ENCODE measurements at regions not wholly inside any gene's neighbourhood (a gene's known extent, or its start where the extent isn't known, plus 50 kb on each side); places are given as distances from the start of the nearest gene placed in this dataset.
"Not testable (repeated sequence)": the region's sequence is repeated elsewhere in the genome, so short reads cannot be mapped to it uniquely, and the experiment has no call there.

DNA sequence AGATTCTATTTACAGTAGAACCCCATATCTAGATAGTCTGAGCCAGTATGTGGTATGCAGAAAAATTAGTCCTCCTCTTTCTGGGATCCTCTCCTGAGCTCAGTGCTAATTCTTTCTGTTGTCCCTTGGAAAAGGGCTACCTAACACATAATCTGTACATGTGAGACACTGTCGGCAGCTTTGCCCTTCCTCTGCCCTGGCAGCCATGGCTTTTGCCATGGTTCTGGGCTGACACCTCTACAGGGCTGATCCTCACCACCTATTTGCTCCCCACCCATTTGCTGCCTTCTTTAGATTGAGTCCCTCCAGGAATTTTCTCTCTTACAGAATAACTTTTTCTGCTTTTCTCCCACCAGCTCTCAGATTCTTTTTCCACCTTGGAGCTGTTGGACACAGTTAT is 64.7 kb upstream of the MAP9 start:
- POLR2A ChIA-PET, result interaction anchor here (0.7 kb wide), 1 partner anchor 782 kb away, joined by 7 read pairs; no protein-coding TSS in a partner anchor
- Histone ChIP-seq H3K9me3 (ENCODE audit: control insufficient read depth, insufficient read depth, low read depth, low read length) (no peaks in the 10 kb centered on the region), H3K4me1 (ENCODE audit: control insufficient read depth, insufficient read depth, low read length) (no peaks in the 10 kb centered on the region), H3K36me3 (ENCODE audit: control insufficient read depth in 2 of 2, insufficient read depth in 1 of 2, low read length in 2 of 2) (no peaks in the 10 kb centered on the region), H3K27ac (ENCODE audit: extremely low read depth, low read depth, low read length) (no peak overlapping the region), H3K4me3 (ENCODE audit: low read depth, low read length) (no peak overlapping the region)
- TF ChIP-seq ZNF391 (tag by site-specific recombination; IDR thresholded peaks at IDR 0.05; ENCODE audit: borderline replicate concordance, low read depth) (no peak), ZNF560 (tag by site-specific recombination; IDR thresholded peaks at IDR 0.05; ENCODE audit: borderline replicate concordance) (no peak), SP3 (tag by site-specific recombination; IDR thresholded peaks at IDR 0.05) (no peak), GFI1B (tag by site-specific recombination; IDR thresholded peaks at IDR 0.05) (no peak), ZNF626 (tag by site-specific recombination; IDR thresholded peaks at IDR 0.05) (no peak), ZNF610 (tag by site-specific recombination; IDR thresholded peaks at IDR 0.05; ENCODE audit: borderline replicate concordance) (no peak), SCRT1 (tag by site-specific recombination; IDR thresholded peaks at IDR 0.05; ENCODE audit: borderline replicate concordance) (no peak), ZNF514 (tag by site-specific recombination; IDR thresholded peaks at IDR 0.05) (no peak), RBAK (tag by site-specific recombination; IDR thresholded peaks at IDR 0.05) (no peak), AEBP2 (tag by site-specific recombination; IDR thresholded peaks at IDR 0.05; ENCODE audit: borderline replicate concordance) (no peak)
- TF ChIP-seq, protein P1, sequence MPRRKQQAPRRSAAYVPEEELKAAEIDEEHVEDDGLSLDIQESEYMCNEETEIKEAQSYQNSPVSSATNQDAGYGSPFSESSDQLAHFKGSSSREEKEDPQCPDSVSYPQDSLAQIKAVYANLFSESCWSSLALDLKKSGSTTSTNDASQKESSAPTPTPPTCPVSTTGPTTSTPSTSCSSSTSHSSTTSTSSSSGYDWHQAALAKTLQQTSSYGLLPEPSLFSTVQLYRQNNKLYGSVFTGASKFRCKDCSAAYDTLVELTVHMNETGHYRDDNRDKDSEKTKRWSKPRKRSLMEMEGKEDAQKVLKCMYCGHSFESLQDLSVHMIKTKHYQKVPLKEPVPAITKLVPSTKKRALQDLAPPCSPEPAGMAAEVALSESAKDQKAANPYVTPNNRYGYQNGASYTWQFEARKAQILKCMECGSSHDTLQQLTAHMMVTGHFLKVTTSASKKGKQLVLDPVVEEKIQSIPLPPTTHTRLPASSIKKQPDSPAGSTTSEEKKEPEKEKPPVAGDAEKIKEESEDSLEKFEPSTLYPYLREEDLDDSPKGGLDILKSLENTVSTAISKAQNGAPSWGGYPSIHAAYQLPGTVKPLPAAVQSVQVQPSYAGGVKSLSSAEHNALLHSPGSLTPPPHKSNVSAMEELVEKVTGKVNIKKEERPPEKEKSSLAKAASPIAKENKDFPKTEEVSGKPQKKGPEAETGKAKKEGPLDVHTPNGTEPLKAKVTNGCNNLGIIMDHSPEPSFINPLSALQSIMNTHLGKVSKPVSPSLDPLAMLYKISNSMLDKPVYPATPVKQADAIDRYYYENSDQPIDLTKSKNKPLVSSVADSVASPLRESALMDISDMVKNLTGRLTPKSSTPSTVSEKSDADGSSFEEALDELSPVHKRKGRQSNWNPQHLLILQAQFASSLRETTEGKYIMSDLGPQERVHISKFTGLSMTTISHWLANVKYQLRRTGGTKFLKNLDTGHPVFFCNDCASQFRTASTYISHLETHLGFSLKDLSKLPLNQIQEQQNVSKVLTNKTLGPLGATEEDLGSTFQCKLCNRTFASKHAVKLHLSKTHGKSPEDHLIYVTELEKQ (tag by site-specific recombination; IDR thresholded peaks at IDR 0.05; ENCODE audit: borderline replicate concordance), result no peak
- TF ChIP-seq, protein P2, sequence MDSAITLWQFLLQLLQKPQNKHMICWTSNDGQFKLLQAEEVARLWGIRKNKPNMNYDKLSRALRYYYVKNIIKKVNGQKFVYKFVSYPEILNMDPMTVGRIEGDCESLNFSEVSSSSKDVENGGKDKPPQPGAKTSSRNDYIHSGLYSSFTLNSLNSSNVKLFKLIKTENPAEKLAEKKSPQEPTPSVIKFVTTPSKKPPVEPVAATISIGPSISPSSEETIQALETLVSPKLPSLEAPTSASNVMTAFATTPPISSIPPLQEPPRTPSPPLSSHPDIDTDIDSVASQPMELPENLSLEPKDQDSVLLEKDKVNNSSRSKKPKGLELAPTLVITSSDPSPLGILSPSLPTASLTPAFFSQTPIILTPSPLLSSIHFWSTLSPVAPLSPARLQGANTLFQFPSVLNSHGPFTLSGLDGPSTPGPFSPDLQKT (IDR thresholded peaks at IDR 0.05; ENCODE audit: borderline replicate concordance, low read depth, low read length), result no peak
- TF ChIP-seq, protein P3, sequence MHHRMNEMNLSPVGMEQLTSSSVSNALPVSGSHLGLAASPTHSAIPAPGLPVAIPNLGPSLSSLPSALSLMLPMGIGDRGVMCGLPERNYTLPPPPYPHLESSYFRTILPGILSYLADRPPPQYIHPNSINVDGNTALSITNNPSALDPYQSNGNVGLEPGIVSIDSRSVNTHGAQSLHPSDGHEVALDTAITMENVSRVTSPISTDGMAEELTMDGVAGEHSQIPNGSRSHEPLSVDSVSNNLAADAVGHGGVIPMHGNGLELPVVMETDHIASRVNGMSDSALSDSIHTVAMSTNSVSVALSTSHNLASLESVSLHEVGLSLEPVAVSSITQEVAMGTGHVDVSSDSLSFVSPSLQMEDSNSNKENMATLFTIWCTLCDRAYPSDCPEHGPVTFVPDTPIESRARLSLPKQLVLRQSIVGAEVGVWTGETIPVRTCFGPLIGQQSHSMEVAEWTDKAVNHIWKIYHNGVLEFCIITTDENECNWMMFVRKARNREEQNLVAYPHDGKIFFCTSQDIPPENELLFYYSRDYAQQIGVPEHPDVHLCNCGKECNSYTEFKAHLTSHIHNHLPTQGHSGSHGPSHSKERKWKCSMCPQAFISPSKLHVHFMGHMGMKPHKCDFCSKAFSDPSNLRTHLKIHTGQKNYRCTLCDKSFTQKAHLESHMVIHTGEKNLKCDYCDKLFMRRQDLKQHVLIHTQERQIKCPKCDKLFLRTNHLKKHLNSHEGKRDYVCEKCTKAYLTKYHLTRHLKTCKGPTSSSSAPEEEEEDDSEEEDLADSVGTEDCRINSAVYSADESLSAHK (tag by site-specific recombination; IDR thresholded peaks at IDR 0.05), result no peak
- CTCF ChIA-PET, result interaction anchor here (0.7 to 1.9 kb wide), 4 partner anchors 12 to 346 kb away, joined by 3 to 18 read pairs (median 3); no protein-coding TSS in a partner anchor

DNA sequence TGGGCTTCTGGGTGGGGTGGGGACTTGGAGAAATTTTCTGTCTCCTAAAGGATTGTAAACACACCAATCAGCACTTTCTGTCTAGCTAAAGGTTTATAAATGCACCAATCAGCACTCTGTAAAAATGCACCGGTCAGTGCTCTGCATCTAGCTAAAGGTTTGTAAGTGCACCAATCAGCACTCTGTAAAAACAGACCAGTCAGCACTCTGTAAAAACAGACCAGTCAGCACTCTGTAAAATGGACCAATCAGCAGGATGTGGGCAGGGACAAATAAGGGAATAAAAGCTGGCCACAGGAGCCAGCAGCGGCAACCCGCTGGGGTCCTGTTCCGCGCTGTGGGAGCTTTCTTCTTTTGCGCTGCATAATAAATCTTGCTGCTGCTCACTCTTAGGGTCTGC is 63.0 kb upstream of the MAP9 start:
- H3K4me3 ChIP-seq (ENCODE audit: low read depth, low read length); H3K4me1 ChIP-seq (ENCODE audit: control insufficient read depth, insufficient read depth, low read length); H3K9me3 ChIP-seq (ENCODE audit: control insufficient read depth, insufficient read depth, low read depth, low read length); H3K27ac ChIP-seq (ENCODE audit: extremely low read depth, low read depth, low read length); H3K36me3 ChIP-seq (ENCODE audit: control insufficient read depth in 2 of 2, insufficient read depth in 1 of 2, low read length in 2 of 2); POLR2A ChIA-PET: not testable (repeated sequence)
- CTCF ChIA-PET, result interaction anchor here (0.8 kb wide), 1 partner anchor 348 kb away, joined by 3 read pairs; no protein-coding TSS in a partner anchor

Data from HEK293 (cell line).